HG03354 (cell line): ENCODE measurements at regions not wholly inside any gene's neighbourhood (a gene's known extent, or its start where the extent isn't known, plus 50 kb on each side); places are given as distances from the start of the nearest gene placed in this dataset.

ENCODE experiments used
- ATAC-seq: cut with Tn5 transposase; IDR thresholded peaks from one replicate; pipeline ENCODE4 v1.9.1; 2021; ENCODE audit warnings: mild to moderate bottlenecking; ENCODE audit not compliant: unreplicated experiment, poor library complexity, severe bottlenecking

DNA sequence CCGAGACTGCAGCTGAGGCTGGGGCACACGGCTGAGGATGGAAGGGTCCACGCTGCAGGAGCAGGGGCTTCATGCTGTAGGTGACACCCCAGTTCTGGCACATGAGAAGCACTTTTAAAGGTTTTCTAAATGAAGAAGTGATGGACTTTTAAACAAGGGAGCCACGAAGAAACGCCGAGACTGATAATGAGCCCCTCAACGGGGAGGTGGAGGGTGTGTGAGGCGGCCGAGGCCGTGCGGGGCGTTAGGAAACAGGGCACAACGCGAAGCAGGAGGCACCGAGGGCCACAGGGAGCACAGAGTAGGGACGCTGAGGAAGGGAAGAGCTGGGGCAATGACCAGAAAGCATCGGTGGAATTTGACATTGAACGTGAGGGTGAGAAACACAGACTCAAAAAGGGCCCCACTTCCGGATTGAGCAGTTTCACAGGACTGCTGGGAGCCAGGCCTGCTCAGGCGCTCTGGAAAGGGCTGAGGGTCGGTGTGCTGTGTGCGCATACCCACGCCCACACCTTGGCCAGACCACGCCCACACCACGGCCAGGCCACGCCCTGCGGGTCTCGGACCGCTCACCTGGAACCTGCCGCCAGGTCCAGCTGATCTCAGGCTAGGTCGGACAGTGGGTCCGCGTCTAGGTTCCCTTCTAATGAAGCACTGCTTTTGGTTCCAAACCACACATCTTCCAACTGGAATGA lies 115.7 kb downstream of the GYPC start:
- no peak for ATAC-seq

DNA sequence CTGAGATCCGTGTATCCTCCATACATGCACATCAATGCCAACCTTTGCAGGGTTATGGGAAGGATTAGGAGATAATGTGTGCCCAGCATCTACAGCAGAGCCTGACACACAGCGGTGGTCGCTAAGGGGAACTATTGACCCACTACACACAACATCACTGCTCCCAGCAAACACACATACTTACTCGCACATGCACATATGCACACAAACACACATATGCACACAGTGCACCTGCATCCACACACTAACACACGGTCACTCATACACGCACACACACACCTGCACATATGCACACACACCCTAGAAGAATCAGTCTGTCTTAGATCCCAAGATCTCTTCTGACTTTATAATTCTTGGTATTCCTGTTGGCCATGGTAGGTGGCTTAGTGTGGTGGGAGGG lies 118.3 kb downstream of the GYPC start:
- no peak for ATAC-seq

DNA sequence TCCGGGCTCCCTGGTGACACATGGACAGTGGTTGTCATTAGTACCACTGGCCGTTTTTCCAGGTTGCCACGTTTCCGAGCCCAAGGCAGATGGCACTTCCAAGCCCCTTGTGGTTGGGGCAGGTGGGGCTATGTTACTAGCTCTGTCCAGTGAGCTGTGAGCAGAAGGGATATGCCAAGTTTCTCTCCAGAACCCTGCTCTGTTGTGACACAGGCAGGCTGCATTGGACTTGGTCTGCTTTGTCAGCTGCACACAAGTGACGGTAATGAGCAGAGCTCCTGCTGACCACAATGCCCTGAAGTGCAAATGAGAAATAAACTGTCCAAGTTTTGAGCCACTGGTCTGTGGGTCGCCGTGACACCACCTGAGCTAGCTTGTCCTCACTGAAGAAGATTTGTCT lies 118.8 kb downstream of the GYPC start:
- ATAC-seq = no peak

DNA sequence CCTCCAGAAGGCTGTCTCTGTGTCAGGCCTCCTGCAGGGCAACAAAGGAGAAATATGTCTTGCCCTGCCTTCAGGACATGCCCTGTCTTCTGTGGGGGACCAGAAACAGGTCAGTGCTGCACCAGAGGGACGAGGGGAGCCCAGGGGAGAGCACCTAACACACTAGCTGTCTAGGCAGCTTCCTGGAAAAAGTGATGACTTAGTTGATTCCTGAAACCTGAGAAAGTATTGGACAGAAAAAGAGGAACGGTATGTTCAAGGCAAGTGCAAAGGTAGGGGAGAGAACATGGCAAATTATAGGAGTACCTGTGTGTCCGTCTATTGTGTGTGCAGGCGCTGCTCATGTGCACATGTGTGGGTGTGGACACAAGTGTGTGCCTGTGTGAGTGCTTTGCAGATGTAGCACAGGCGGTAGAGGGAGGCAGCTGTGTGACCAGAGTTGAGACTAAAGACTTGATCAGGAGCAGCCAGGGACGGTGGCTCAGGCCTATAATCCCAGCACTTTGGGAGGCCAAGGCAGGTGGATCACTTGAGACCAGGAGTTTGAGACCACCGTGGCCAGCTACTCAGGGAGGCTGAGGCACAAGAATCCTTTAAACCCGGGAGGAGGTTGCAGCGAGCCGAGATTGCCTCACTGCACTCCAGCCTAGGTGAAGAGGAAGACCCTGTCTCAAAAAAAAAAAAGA lies 119.5 kb downstream of the GYPC start:
- no peak for ATAC-seq

DNA sequence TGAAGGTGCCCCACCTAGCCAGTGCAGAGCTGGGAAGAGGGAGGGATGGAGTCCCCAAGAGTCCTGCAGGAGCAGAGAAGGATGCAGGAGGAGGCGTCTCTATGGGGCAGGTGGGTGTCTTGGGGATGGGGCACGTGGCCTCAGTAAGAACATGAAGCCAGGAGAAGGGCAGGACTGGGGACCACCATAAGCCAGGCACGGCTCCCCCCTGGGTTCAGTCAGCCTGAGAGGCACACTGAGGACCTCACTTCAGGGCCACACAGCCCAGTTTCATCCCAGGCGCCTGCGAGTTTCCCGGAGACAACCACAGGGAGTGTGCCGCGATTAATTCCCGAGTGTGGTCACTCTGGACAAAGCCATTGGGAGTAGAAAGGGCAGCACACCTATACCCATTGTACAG lies 120.3 kb downstream of the GYPC start:
- no peak for ATAC-seq

DNA sequence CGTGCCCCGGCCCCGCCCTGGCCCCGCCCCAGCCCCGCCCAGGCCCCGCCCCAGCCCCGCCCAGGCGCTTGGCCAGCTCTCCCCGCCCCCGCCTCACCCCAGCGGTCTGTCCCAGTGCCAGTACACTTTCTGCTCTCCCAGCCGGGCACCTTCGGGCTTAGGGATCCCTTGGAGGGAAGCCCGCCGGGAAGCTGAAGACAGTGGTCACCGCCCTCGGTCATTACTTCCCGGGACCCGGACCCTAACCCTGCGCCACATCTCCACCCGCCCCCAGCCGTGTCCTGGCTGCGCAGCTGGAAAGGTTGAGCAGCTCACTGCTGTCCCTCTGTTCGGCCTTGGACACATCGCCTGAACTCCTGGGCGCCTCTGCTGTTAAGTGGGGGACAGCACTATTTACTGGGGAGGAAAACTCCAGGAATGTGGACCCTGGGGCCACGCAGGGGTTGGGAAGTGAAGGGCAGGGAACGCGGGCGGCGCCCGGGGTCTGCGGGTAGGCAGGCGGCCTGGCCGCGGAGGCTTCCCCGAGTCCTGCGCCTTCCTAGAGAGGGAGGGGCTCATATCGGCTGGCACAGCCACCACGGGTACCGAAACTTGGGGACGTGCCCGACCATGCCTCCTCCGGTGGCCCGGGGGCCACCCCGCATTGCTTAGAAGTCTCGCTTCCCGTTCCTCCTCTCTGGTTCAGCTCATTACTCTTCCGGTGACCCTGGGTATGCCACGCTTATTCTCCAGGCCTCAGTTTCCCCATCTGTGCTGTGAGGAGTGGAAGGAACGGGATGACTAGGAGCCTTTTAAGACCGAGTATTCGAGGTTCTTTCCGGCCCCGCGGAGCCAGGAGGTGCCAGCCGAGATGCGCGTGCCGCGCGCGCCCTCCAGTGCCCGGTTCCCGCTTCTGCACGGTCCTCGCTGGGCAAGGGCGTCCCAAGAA lies 121.0 kb downstream of the GYPC start:
- peak; percentile 89 for ATAC-seq

DNA sequence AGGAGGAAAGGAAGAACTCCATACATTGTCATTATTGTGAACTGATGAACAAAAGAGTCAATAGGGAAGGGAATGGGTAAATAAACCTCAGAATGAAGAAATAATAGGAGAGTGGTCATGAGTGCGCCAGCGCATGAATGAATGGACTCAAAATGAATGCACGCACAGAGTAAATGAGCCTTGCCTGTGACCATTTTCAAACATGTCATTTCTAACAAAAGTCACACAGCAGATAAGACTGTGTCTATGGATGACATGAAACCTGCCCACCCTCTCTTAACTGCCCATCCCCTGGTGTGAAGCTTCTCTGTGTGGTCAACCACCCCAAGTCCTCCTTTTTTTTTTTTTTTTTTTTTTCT lies 121.1 kb upstream of the TEX51 start:
- ATAC-seq = peak; percentile 19

DNA sequence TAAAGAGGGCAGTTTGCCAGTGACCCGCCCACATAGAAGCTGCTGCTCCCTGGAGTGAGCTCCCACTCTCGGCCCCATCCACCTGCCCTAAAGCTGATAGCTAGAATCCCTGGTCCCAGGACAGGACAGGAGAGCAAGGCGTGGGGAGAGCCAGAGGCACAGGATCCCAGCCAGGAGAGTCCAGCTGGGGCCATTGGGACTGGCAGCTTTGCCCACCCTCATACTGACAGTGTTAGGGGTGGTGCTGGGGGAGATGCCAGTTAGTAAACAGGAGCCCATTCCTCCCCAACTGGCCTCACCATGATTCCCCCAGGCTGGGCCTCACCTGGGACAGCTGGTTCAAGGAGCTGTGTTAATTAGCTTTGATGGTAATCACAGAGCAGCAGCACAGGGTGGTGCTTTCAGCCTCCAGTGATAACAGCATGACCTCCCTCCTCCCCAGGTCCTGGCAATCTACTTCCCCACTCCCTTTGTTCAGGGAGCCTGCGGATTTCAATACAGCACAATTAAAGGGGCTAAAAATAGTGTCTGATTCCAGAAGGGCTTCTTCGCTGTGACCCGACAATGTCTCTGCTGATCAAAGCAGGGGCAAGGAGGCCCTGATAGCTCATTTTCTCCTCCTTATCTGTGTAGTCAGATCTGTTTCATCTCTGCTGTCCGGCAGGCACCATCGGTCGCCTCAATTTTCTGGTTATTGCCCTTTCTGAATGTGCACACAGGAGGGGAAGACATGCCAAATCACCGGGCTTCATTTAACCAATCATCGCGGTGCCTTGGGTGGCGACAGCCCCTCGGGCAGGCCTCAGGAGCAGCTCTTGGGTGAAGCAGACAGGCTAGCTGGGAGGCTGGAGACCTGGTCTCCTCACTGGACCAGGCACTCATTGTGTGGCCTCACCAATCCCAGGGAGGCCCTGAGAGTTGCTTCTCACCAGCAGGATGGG lies 119.9 kb upstream of the TEX51 start:
- ATAC-seq = no peak

DNA sequence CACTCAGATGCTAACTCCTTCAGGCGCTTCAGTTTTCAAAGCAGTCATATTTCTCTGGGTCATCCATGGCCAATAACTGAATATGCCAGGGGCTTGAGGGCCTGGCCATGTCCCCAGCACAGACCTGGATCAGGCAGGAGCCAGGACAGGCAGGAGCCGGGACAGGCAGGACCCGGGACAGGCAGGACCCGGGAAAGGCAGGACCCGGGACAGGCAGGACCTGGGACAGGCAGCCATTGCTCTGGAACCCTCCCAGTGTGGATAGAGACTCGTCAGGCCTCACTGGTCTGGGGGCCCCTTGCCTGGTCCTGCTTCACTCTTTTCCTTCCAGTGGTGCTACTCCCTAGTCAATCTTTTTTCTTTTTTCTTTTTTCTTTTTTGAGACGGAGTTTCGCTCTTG lies 117.5 kb upstream of the TEX51 start:
- no peak for ATAC-seq

DNA sequence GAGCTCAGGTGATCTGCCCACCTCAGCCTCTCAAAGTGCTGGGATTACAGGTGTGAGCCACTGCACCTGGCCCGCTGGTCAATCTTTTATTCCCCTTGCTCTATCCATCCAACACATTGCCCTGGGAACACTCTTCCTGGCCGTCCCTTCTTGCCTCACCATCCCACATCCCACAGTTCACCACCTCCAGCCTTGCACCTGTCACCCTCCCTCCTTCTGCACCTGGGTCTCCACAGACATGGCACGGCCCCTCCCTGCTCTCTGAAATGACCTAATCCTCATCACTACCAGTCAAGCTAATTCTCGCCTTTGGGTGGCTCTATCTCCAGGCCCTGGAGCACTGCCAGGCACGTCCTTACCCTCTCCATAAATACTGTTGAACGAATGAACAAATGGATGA lies 116.9 kb upstream of the TEX51 start:
- ATAC-seq = no peak

DNA sequence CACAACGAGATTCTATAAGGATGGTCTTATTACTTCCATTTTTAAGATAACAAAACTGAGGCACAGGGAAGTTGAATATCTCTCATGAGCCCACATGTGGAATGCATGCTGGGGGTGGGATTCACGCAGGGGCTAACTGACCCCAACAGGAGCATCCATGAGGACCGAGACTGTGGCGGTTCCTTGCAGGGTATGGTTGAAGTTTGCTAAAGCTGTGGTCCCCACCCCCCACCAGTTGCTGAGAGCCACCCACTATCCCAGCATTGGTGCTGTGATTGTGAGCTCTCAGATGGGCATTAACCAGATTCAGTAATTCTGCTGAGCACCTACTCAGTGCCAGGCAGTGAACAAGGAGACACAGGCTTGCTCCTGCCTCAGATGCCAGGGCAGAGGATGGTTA lies 116.0 kb upstream of the TEX51 start:
- no peak for ATAC-seq

DNA sequence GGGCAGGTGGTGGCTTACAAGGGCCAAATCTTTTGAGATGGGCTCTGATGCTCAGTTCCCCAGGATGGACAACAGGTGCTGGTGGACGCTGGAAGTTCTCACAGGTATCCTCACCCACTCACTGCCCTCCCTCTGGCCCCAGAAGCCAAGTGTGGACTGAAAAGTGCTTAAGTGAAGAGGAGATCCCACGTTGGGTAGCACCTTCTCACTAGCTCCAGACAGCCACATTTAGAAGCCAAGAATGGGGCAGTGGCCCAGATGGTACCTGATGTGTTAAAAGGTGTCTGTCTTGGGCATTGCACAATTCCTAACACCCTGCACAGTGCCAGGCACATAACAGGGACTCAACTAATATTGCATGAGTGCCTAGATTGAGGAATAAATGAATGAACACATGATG lies 115.3 kb upstream of the TEX51 start:
- ATAC-seq = no peak

DNA sequence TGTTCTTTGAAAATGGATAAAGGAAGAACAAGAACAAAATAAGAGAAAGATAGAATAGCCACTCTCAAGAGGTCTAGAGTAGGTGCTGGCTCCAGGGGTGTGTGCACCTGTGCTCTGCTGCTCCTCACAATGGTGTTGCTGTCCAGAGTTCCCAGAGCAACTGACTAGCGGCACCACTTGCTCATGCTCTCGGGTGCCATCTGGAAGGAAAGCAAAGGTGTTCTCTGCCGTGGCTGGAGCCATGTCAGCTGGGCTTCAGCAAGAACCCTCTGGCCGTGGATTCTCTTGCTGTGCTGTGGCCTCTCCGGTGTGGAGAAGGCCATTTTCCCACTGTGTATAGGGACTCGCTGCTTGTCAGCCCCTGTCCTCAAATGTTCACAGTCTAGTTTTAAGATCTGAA lies 114.6 kb upstream of the TEX51 start:
- no peak for ATAC-seq

DNA sequence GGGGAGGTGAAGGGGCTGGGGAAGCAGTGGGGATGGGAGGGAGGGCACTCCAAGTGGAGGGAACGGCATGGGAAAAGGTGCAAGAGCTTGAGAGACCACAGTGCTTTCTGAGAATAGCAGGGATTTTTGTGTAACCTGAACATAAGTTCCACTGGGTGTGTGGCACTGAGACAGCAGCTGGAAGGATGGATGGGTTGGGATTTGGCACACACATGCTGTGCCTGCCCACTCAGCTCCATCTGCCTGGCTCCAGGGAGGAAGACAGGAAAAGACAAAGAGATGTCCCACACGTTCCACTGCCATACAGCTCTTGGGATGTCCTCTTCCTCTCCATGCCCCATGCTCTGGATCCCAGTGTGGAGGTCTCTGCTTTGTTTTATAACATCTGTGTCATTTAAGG lies 114.1 kb upstream of the TEX51 start:
- ATAC-seq = no peak

DNA sequence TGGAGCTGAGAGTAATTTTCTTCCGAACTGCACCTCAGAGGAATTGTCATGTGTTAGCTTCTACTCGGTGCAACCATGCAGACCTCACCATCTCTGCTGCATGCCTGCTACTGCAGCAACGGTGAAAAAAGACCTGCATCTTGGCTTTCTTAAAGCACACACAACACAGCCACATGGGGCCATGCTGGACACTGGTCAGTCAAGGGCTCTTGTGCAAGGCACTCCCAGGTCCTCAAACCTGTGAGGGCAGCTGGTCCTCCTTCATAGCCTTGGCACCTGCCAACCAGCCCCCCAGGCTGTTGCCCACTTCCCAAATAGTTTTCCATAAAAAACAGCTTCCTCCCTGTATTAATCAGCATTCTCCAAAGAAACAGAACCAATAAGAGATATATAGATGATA lies 113.5 kb upstream of the TEX51 start:
- ATAC-seq = no peak

DNA sequence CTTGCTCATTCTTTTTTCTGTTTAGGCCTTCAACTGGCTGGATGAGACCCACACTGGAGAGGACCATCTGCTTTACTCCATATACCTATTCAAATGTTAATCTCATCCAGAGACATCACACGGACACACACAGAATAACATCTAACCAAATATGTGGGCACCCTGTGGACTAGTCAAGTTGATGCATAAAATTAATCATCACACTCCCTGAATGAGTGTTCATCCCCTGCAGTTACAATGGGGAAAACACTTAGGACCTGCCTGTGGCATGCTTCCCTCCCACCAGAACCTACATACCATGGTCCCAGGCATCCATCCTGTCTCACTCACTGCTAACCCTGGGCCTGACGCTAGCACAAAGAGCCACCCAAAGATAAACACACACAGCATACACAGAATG lies 112.8 kb upstream of the TEX51 start:
- ATAC-seq = no peak

DNA sequence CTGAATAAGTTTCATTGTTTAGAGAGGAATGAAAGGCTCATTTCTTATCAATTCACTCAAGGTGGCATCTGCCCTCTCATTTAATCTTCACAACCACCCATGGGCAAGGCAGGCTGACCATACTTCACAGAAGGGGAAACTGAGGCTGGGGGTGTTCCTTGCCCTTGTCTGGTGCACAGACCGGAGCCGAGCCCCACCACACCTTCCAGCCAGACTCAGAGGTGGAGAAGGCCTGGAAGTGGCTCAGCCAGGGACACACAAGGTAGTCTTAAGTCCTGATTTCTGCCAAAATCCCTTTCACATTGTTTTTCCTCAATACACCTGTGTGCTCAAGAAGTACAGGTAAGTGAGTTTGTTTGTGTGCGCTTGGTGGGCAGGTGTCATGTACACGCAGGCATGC lies 111.9 kb upstream of the TEX51 start:
- ATAC-seq = no peak

DNA sequence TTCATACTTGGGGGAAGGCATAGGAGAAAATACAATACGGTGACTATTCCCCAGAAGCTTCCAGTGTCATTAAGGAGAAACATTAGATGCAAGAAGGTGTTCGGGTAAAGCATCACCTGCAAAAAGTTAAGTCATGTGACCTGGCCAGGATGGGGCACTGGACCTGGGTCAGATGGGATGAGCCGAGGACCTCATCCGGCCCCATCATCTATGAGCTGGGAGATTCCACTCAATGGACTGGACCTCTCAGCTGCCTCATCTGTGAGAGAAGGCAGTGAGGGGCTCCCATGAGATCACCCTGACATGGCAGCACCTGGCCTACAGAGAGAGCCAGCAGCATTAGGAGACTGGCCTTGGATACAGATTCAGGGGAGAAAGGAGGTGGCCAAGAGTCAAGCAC lies 111.4 kb upstream of the TEX51 start:
- ATAC-seq = no peak

DNA sequence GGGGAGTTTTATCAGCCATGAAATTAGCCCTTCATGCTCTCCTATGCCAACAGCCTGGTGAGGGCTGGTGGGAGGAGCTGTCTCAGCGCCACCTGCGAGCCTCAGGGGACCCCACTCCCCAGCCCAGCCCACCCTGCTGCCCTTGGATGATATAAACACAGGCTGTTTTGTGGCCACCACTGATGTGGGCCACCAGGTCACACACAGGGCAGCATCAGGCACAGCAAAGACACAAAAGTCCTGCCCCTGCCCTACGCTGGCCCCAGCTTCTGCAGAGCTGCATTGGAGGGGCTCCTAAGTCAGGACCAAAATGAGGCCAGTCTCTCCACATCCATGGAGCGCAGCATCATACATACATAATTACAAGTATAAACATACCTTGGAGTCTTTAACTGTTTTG lies 110.6 kb upstream of the TEX51 start:
- ATAC-seq = no peak

DNA sequence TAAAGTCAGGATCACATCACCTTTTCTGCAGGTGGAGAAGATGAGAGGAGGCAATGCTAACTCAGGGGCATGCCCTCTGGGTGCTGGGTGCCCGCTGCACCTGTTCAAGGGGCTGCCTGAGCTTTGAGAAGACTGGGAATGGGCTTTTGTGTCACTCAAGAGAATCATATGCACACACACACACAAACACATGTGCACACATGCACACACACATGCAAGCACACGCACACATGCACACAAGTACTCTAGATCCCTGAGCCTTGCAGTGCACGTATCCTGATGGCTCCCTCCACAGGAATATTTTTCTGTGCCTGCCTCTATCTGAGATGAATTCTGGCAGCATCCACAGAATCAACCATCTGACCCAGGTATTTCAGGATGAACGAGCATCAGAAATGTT lies 110.0 kb upstream of the TEX51 start:
- ATAC-seq = no peak
